ENCODE measurements at regions not wholly inside any gene's neighbourhood (a gene's known extent, or its start where the extent isn't known, plus 50 kb on each side); places are given as distances from the start of the nearest gene placed in this dataset.

DNA sequence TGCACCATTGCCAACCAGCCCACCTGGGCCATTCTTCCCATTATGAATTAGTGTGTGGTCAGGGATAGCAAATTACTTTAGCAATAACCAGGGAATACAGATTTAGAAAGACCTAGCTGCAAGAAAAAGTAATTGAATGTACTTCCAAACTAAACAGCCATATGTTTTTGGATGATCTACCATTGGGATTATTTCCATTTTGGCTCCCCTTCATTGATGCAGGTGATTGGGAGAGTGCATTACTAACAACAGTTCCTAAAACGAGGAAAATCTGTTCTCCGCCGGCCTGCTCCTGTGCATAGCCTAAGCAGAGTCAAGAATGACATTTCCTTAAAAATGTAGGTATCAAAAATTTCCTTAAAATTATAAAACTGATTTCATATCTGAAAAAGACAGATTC is 58.5 kb downstream of the MAIP1 start:
- DNase-seq (no peak), ATAC-seq (no peak)
- no peak overlapping the region for H3K27ac ChIP-seq
- no peaks in the 10 kb centered on the region for H3K9me3 ChIP-seq
- no peaks in the 10 kb centered on the region for H3K4me1 ChIP-seq
- 100% methylated on average over 3 of the region's 3 CpGs for WGBS (ENCODE audit: insufficient coverage, low coverage, low lambda C conversion rate, missing lambda C conversion rate)
- H3K27me3 ChIP-seq = no peaks in the 10 kb centered on the region
- intact Hi-C loops (cut with DNase I) = no loop called here
- no peaks in the 10 kb centered on the region for H3K36me3 ChIP-seq
- no peak for TF ChIP-seq POLR2A (IDR thresholded peaks at IDR 0.05)
- TF ChIP-seq, protein P1, sequence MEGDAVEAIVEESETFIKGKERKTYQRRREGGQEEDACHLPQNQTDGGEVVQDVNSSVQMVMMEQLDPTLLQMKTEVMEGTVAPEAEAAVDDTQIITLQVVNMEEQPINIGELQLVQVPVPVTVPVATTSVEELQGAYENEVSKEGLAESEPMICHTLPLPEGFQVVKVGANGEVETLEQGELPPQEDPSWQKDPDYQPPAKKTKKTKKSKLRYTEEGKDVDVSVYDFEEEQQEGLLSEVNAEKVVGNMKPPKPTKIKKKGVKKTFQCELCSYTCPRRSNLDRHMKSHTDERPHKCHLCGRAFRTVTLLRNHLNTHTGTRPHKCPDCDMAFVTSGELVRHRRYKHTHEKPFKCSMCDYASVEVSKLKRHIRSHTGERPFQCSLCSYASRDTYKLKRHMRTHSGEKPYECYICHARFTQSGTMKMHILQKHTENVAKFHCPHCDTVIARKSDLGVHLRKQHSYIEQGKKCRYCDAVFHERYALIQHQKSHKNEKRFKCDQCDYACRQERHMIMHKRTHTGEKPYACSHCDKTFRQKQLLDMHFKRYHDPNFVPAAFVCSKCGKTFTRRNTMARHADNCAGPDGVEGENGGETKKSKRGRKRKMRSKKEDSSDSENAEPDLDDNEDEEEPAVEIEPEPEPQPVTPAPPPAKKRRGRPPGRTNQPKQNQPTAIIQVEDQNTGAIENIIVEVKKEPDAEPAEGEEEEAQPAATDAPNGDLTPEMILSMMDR (IDR thresholded peaks at IDR 0.05) = no peak
- no peak overlapping the region for H3K4me3 ChIP-seq

DNA sequence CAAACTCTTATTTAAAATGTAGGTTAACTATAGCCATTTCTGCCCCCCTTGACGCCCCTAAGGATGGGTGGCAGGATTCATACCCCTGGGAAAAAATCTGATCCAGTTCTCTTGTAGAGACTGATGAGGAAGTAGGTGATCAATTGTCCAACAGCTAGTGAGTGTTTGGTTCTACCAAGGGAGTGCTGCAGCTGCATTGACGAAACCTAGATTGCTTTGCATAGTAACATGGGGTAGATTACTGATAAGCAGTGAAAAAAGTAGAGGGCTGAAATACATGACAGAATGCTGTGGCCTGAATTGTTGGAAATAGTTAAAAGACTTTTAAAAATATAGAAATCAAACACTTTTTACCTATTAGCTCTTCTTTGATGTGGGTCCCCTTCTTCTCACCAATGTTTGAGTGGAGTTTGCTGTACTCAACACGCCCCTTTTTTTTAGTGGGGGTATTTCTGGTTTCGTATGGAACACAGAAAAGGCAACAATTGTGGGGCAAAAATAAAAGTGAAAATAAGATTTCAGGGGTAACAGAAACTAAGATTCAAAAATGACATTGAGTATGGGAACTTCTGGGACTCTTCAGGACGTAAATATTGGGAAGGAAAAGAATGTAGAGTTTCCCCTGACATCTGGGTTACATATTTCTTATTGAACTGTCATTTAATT is 66.2 kb downstream of the MAIP1 start:
- no peak for ATAC-seq
- intact Hi-C loops (cut with DNase I) = no loop called here
- Histone ChIP-seq H3K27me3 (no peaks in the 10 kb centered on the region), H3K27ac (no peak overlapping the region), H3K9me3 (no peaks in the 10 kb centered on the region), H3K36me3 (no peaks in the 10 kb centered on the region), H3K4me1 (no peaks in the 10 kb centered on the region), H3K4me3 (no peak overlapping the region)
- 63% methylated on average over 5 of the region's 5 CpGs for WGBS (ENCODE audit: insufficient coverage, low coverage, low lambda C conversion rate, missing lambda C conversion rate)
- no peak for DNase-seq
- TF ChIP-seq, protein P1 (IDR thresholded peaks at IDR 0.05) = no peak
- TF ChIP-seq POLR2A (IDR thresholded peaks at IDR 0.05) = no peak

DNA sequence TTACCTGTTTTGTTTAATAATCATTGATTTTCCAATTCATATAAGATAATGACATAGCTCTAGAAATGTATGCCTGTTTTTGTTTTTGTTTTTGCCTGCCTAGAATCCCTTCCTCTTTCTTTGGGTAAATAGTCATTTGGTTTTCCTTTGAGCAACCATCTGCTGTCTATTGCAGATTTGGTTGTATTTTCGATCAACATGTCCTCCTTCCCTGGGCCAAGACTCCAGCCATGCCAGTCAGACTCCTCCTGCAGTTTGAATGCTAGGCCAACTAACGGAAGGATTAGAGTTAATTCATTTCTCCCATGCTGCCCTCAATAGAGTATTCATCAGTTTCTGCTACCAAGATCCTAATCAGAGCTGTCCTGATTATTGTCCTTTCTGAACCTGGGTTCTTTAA is 67.1 kb downstream of the MAIP1 start:
- H3K4me3 ChIP-seq = no peak overlapping the region
- no peak for DNase-seq
- intact Hi-C loops (cut with DNase I) = no loop called here
- no peak for TF ChIP-seq POLR2A (IDR thresholded peaks at IDR 0.05)
- TF ChIP-seq, protein P1 (IDR thresholded peaks at IDR 0.05) = no peak
- H3K9me3 ChIP-seq = no peaks in the 10 kb centered on the region
- H3K27ac ChIP-seq = no peak overlapping the region
- H3K4me1 ChIP-seq = no peaks in the 10 kb centered on the region
- H3K36me3 ChIP-seq = no peaks in the 10 kb centered on the region
- ATAC-seq = no peak
- H3K27me3 ChIP-seq = no peaks in the 10 kb centered on the region
- 94% methylated on average over 2 of the region's 2 CpGs for WGBS (ENCODE audit: insufficient coverage, low coverage, low lambda C conversion rate, missing lambda C conversion rate)

DNA sequence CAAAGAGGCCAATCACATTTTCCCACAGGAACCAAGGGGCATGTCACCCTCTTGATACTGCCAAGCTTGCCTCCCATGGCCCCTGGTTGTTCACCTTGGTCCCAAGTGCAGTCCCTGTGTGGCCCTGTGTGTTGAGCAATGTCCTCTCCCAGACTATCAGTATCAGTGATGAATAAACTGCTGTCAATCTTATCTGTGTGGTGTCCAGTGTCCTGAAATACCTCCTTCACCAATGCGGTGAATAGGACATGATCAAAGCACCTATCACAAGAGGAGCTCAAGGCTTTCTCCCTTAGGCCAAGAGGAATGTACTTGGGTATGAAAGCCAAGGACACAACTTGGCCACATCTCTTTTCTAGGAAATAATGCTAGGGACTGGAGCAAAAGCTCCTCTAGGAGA is 68.2 kb downstream of the MAIP1 start:
- 57% methylated on average over 1 of the region's 1 CpG for WGBS (ENCODE audit: insufficient coverage, low coverage, low lambda C conversion rate, missing lambda C conversion rate)
- intact Hi-C loops (cut with DNase I) = no loop called here
- DNase-seq (no peak), ATAC-seq (no peak)
- no peaks in the 10 kb centered on the region for H3K27me3 ChIP-seq
- H3K9me3 ChIP-seq = no peaks in the 10 kb centered on the region
- H3K4me1 ChIP-seq = no peaks in the 10 kb centered on the region
- H3K36me3 ChIP-seq = no peaks in the 10 kb centered on the region
- no peak overlapping the region for H3K4me3 ChIP-seq
- TF ChIP-seq POLR2A (IDR thresholded peaks at IDR 0.05) = no peak
- TF ChIP-seq, protein P1 (IDR thresholded peaks at IDR 0.05) = no peak
- H3K27ac ChIP-seq = no peak overlapping the region

DNA sequence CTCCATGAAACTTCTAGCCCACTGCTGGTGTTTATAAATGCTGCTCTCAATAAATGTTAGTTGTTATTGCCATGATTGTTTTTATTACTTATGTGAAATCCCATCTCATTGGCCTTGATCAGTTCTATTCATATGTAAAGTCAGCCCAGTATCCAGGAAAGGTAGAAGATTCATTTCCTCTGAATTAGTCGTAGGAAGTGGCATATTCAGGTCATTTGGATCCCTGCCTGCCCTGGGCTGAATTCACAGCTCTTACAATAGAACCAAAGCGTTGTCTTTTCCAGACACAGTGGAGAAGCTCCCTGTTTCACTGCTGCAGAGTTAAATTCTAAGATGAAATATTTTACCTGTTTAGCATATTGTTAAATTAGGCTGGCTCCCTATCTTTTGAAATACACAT is 70.3 kb downstream of the MAIP1 start:
- no peak for ATAC-seq
- no peak overlapping the region for H3K4me3 ChIP-seq
- H3K9me3 ChIP-seq = no peaks in the 10 kb centered on the region
- no peak for TF ChIP-seq POLR2A (IDR thresholded peaks at IDR 0.05)
- TF ChIP-seq, protein P1 (IDR thresholded peaks at IDR 0.05) = no peak
- H3K27me3 ChIP-seq = no peaks in the 10 kb centered on the region
- DNase-seq = no peak
- no peaks in the 10 kb centered on the region for H3K36me3 ChIP-seq
- no peaks in the 10 kb centered on the region for H3K4me1 ChIP-seq
- intact Hi-C loops (cut with DNase I) = no loop called here
- no peak overlapping the region for H3K27ac ChIP-seq
- WGBS (ENCODE audit: insufficient coverage, low coverage, low lambda C conversion rate, missing lambda C conversion rate) = 66% methylated on average over 2 of the region's 2 CpGs
